Spleen (tissue), 7 donors: ENCODE measurements at regions not wholly inside any gene's neighbourhood (a gene's known extent, or its start where the extent isn't known, plus 50 kb on each side); places are given as distances from the start of the nearest gene placed in this dataset.
"Not testable (repeated sequence)": the region's sequence is repeated elsewhere in the genome, so short reads cannot be mapped to it uniquely, and the experiment has no call there.

ENCODE experiments used
- POLR2A ChIP-seq, 3 donors: fragments of 450-650 bp; IDR thresholded peaks; one replicate each; pipeline ENCODE4 v1.5.1; 2017; ENCODE audit warnings: antibody characterized with exemption in 3 of 3, mild to moderate bottlenecking in 1 of 3
- TF ChIP-seq, protein P1 (sequence below), 11 experiments: fragments of 200-600 bp in 7 of 11; fragments of 450-650 bp in 4 of 11; sonication (generic) in 4 of 11; IDR thresholded peaks in 8 of 11; conservative IDR thresholded peaks in 3 of 11; 1 replicate in 7 of 11; 2 replicates in 4 of 11; pipeline versions ENCODE4 v1.4.0 to v1.8.0; 2016 to 2021; ENCODE audit warnings: antibody characterized with exemption in 11 of 11, inconsistent platforms in 4 of 11, mild to moderate bottlenecking in 1 of 11
- donor health status: DM: no; HTN: no; CAD: no; lungs with moderate emphysema.
- donor health status: DM: no; HTN: no; CAD: no.
- donor health status: DM: no; HTN: no; CAD: no.

DNA sequence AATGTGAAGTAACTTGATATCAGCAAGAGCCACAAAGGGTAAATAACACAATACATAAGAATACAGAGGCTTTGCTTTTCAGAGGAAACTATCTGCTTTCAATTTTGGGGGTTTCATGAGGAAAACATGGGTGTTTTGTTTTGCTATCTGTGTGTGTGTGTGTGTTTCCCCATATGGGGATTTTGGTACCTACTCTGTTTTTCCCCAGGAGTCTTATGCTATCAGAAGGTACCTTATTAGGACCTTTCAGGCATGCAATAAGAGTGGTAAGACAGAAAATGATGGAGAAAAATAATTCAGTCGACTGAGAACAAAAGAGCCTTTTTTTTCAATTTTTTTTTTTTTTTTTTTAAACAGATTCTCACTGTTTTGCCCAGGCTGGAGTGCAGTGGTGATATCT lies 87.5 kb downstream of the HSFY2 start:
- TF ChIP-seq, protein P1, sequence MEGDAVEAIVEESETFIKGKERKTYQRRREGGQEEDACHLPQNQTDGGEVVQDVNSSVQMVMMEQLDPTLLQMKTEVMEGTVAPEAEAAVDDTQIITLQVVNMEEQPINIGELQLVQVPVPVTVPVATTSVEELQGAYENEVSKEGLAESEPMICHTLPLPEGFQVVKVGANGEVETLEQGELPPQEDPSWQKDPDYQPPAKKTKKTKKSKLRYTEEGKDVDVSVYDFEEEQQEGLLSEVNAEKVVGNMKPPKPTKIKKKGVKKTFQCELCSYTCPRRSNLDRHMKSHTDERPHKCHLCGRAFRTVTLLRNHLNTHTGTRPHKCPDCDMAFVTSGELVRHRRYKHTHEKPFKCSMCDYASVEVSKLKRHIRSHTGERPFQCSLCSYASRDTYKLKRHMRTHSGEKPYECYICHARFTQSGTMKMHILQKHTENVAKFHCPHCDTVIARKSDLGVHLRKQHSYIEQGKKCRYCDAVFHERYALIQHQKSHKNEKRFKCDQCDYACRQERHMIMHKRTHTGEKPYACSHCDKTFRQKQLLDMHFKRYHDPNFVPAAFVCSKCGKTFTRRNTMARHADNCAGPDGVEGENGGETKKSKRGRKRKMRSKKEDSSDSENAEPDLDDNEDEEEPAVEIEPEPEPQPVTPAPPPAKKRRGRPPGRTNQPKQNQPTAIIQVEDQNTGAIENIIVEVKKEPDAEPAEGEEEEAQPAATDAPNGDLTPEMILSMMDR (IDR thresholded peaks at IDR 0.05 in 8 of 11, conservative IDR thresholded peaks at IDR 0.05 in 3 of 11), result not testable (repeated sequence)
- not testable (repeated sequence) for TF ChIP-seq POLR2A (IDR thresholded peaks at IDR 0.05)
